Esophagus squamous epithelium (tissue), 4 donors: ENCODE measurements at regions not wholly inside any gene's neighbourhood (a gene's known extent, or its start where the extent isn't known, plus 50 kb on each side); places are given as distances from the start of the nearest gene placed in this dataset.

Experiments
- POLR2A ChIP-seq, 4 donors: fragments of 450-650 bp; IDR thresholded peaks; one replicate each; pipeline ENCODE4 v1.6.1; 2017; ENCODE audit warnings: antibody characterized with exemption in 4 of 4, mild to moderate bottlenecking in 4 of 4, moderate library complexity in 3 of 4
- TF ChIP-seq, protein P1 (sequence below), 6 experiments: fragments of 450-650 bp in 4 of 6; fragments of 200-600 bp in 2 of 6; sonication (generic) in 2 of 6; IDR thresholded peaks; one replicate each; pipeline ENCODE4 v1.5.1; 2016 to 2019; ENCODE audit warnings: antibody characterized with exemption in 6 of 6, mild to moderate bottlenecking in 4 of 6, moderate library complexity in 4 of 6

DNA sequence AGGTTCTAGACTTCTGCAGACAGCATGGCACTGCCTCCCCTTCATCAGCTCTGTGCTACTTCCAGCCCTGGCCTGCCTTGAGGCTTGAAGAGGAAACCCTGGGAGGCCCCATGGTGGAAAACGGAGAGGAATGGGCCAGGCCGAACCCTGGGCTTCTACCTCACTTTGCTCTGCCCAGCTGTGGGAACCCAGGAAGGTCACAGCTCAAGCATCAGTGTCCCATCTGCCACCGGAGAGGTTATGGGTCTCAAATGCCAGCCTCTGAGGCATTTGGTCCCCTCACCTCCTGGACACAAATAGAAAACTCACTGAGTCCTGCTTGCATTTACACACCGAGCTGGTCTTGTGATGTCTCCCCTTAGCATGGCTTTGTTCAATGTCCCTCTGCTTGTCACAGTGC, 80.1 kb upstream of the ALDH1B1 start:
- TF ChIP-seq POLR2A (IDR thresholded peaks at IDR 0.05), result no peak
- TF ChIP-seq, protein P1, sequence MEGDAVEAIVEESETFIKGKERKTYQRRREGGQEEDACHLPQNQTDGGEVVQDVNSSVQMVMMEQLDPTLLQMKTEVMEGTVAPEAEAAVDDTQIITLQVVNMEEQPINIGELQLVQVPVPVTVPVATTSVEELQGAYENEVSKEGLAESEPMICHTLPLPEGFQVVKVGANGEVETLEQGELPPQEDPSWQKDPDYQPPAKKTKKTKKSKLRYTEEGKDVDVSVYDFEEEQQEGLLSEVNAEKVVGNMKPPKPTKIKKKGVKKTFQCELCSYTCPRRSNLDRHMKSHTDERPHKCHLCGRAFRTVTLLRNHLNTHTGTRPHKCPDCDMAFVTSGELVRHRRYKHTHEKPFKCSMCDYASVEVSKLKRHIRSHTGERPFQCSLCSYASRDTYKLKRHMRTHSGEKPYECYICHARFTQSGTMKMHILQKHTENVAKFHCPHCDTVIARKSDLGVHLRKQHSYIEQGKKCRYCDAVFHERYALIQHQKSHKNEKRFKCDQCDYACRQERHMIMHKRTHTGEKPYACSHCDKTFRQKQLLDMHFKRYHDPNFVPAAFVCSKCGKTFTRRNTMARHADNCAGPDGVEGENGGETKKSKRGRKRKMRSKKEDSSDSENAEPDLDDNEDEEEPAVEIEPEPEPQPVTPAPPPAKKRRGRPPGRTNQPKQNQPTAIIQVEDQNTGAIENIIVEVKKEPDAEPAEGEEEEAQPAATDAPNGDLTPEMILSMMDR (IDR thresholded peaks at IDR 0.05), result no peak
